ENCODE measurements at regions not wholly inside any gene's neighbourhood (a gene's known extent, or its start where the extent isn't known, plus 50 kb on each side); places are given as distances from the start of the nearest gene placed in this dataset.
"Not testable (repeated sequence)": the region's sequence is repeated elsewhere in the genome, so short reads cannot be mapped to it uniquely, and the experiment has no call there.

- no peaks in the 10 kb centered on the region for H3K36me3 ChIP-seq (ENCODE audit: insufficient read depth, low read length)
- no peak overlapping the region for H3K27ac ChIP-seq (ENCODE audit: low read depth, low read length)
- H2AFZ ChIP-seq (ENCODE audit: low read length, unreplicated experiment), result no peak overlapping the region
- no peaks in the 10 kb centered on the region for H3K4me1 ChIP-seq (ENCODE audit: control insufficient read depth, insufficient read depth, low read length, unreplicated experiment)
- H3K79me2 ChIP-seq (ENCODE audit: control insufficient read depth, insufficient read depth, low read length, unreplicated experiment), result no peaks in the 10 kb centered on the region
- H3K27me3 ChIP-seq (ENCODE audit: insufficient read depth, low read length), result no peaks in the 10 kb centered on the region
- no peak overlapping the region for H3K4me3 ChIP-seq (ENCODE audit: low read depth, low read length)
These were observed 162.4 kb upstream of the IL15 start for GRCh38 chr4:141473952-141474351.

- H3K27ac ChIP-seq (ENCODE audit: low read depth, low read length), result no peak overlapping the region
These were observed 155.4 kb upstream of the IL15 start for GRCh38 chr4:141480950-141481349.

DNA sequence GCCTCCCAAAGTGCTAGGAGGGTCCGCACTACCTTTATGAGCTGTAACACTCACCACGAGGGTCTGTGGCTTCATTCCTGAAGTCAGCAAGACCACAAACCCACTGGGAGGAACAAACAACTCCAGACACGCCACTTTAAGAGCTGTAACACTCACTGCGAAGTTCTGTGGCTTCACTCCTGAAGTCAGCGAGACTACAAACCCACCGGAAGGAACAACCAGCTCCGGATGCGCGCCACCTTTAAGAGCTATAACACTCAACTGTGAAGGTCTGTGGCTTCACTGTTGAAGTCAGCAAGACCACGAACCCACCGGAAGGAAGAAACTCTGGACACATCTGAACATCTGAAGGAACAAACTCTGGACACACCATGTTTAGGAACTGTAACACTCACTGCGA lies 152.1 kb upstream of the IL15 start:
- H3K79me2 ChIP-seq (ENCODE audit: control insufficient read depth, insufficient read depth, low read length, unreplicated experiment); H3K27ac ChIP-seq (ENCODE audit: low read depth, low read length); H2AFZ ChIP-seq (ENCODE audit: low read length, unreplicated experiment); H3K4me3 ChIP-seq (ENCODE audit: low read depth, low read length); H3K36me3 ChIP-seq (ENCODE audit: insufficient read depth, low read length); H3K27me3 ChIP-seq (ENCODE audit: insufficient read depth, low read length): not testable (repeated sequence)
- H3K4me1 ChIP-seq (ENCODE audit: control insufficient read depth, insufficient read depth, low read length, unreplicated experiment), result peaks cover 11% of the 10 kb centered on the region

More at GRCh38 chr4:141480950-141481349, 155.4 kb upstream of the IL15 start:
- no peaks in the 10 kb centered on the region for H3K4me1 ChIP-seq (ENCODE audit: control insufficient read depth, insufficient read depth, low read length, unreplicated experiment)
- no peaks in the 10 kb centered on the region for H3K27me3 ChIP-seq (ENCODE audit: insufficient read depth, low read length)
- H3K4me3 ChIP-seq (ENCODE audit: low read depth, low read length), result no peak overlapping the region
- no peaks in the 10 kb centered on the region for H3K36me3 ChIP-seq (ENCODE audit: insufficient read depth, low read length)
- H3K79me2 ChIP-seq (ENCODE audit: control insufficient read depth, insufficient read depth, low read length, unreplicated experiment), result no peaks in the 10 kb centered on the region
- no peak overlapping the region for H2AFZ ChIP-seq (ENCODE audit: low read length, unreplicated experiment)

DNA sequence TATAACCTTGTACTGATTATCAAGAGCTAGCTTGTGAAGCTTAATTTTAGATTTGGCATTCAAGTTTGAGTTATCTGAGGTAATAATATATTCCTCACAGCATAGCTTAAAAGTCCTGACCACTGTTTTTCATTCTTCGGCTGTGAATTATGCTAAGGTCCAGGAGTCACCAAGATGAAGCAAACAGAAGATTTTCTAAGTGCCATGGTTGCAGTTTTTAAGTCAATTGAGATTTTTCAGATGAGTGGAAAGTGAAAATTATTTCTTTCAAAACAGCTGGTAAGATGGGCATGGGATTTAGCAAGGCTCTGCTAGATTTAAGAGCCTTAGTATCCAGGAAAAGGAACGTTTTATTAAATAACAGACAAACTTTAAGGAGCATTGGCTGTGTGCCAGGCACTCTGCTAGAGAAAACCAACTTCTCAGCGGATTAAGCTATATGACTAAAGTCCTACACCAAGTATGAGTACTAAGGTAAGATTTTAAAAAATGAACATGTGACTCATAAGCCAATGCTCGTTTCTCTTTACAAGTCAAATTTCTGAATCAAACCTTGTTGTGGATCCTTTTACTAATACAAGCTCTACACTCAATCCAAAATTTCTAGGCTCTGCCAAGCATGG lies 149.9 kb upstream of the IL15 start:
- no peaks in the 10 kb centered on the region for H3K27me3 ChIP-seq (ENCODE audit: insufficient read depth, low read length)
- no peaks in the 10 kb centered on the region for H3K79me2 ChIP-seq (ENCODE audit: control insufficient read depth, insufficient read depth, low read length, unreplicated experiment)
- H3K4me1 ChIP-seq (ENCODE audit: control insufficient read depth, insufficient read depth, low read length, unreplicated experiment), result peaks cover 11% of the 10 kb centered on the region
- peak overlapping the region; percentile 83 for H2AFZ ChIP-seq (ENCODE audit: low read length, unreplicated experiment)
- H3K27ac ChIP-seq (ENCODE audit: low read depth, low read length), result peak overlapping the region; percentile 42
- H3K36me3 ChIP-seq (ENCODE audit: insufficient read depth, low read length), result no peaks in the 10 kb centered on the region
- H3K4me3 ChIP-seq (ENCODE audit: low read depth, low read length), result no peak overlapping the region

DNA sequence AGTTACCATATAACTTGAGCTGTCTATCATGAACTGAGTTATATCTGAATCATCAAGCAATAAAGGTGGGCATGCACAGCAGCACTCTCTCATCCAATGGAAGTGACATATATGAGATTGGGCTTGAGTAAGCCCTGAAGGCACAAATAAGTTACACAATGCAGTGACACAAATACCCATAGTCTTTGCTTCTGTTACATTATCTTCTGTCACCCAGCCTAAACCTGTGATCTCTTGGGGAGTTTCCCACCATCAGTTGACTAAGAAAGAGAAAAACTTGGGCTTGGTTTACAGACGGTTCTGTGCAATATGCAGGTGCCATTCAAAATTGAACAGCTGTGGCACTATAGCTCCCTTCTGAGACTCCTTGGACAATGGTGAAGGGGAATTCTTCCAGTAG lies 138.8 kb upstream of the IL15 start:
- no peak overlapping the region for H2AFZ ChIP-seq (ENCODE audit: low read length, unreplicated experiment)
- no peak overlapping the region for H3K27ac ChIP-seq (ENCODE audit: low read depth, low read length)

GRCh38 chr4:141499261-141499853 lies 137.0 kb upstream of the IL15 start:
- no peaks in the 10 kb centered on the region for H3K36me3 ChIP-seq (ENCODE audit: insufficient read depth, low read length)
- H3K27me3 ChIP-seq (ENCODE audit: insufficient read depth, low read length), result no peaks in the 10 kb centered on the region
- no peak overlapping the region for H3K4me3 ChIP-seq (ENCODE audit: low read depth, low read length)
- no peaks in the 10 kb centered on the region for H3K79me2 ChIP-seq (ENCODE audit: control insufficient read depth, insufficient read depth, low read length, unreplicated experiment)
- no peak overlapping the region for H2AFZ ChIP-seq (ENCODE audit: low read length, unreplicated experiment)
- H3K4me1 ChIP-seq (ENCODE audit: control insufficient read depth, insufficient read depth, low read length, unreplicated experiment), result peaks cover 17% of the 10 kb centered on the region
- H3K27ac ChIP-seq (ENCODE audit: low read depth, low read length), result no peak overlapping the region

More for the DNA sequence above, 138.8 kb upstream of the IL15 start:
- Histone ChIP-seq H3K27me3 (ENCODE audit: insufficient read depth, low read length) (no peaks in the 10 kb centered on the region), H3K36me3 (ENCODE audit: insufficient read depth, low read length) (no peaks in the 10 kb centered on the region), H3K79me2 (ENCODE audit: control insufficient read depth, insufficient read depth, low read length, unreplicated experiment) (no peaks in the 10 kb centered on the region), H3K4me3 (ENCODE audit: low read depth, low read length) (no peak overlapping the region), H3K4me1 (ENCODE audit: control insufficient read depth, insufficient read depth, low read length, unreplicated experiment) (peaks cover 14% of the 10 kb centered on the region)

DNA sequence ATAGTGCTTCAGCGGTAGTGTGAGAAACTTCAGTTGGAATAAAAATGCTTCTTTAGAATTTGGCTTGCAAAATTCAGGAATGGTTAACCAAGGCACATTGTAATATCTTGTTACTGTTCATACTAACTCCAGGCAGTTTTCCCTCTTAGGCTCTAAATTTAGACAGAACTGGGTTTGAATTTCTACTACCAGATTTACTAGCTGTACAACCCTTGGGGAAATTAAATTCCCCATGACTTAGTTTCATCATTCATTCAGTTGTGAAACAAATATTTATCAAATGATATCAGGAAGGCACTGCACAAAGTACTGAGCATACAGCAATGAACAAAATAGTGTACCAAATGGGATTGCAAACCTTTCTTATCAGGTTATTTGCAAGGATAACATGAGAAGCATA lies 135.0 kb upstream of the IL15 start:
- Histone ChIP-seq H2AFZ (ENCODE audit: low read length, unreplicated experiment) (peak overlapping the region; percentile 89), H3K27me3 (ENCODE audit: insufficient read depth, low read length) (no peaks in the 10 kb centered on the region), H3K27ac (ENCODE audit: low read depth, low read length) (peak overlapping the region; percentile 25; the same call in 1 of the 2 replicates), H3K4me3 (ENCODE audit: low read depth, low read length) (no peak overlapping the region), H3K4me1 (ENCODE audit: control insufficient read depth, insufficient read depth, low read length, unreplicated experiment) (peaks cover 17% of the 10 kb centered on the region), H3K36me3 (ENCODE audit: insufficient read depth, low read length) (no peaks in the 10 kb centered on the region), H3K79me2 (ENCODE audit: control insufficient read depth, insufficient read depth, low read length, unreplicated experiment) (no peaks in the 10 kb centered on the region)

- H2AFZ ChIP-seq (ENCODE audit: low read length, unreplicated experiment), result peak overlapping the region; percentile 91
These were observed 134.5 kb upstream of the IL15 start for GRCh38 chr4:141501931-141502330.

DNA sequence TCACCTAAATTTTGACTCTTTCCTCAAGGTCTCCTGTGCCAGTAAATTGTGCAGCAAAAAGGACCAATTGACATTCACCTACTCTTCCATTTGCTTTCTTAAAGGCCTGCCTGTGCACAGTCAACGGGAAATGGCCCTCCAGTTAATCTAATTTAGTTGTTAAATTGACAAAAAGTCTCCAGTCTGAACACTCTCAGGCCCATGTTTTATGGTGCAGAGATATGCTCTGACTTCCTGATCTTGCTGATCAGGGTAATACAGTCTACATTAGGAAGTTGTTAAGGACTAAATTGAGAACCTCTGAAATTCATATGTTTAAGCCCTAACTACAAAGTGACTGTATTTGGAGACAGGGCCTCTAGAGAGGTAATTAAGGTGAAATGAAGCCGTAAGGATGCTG lies 133.6 kb upstream of the IL15 start:
- Histone ChIP-seq H3K27me3 (ENCODE audit: insufficient read depth, low read length) (no peaks in the 10 kb centered on the region), H3K27ac (ENCODE audit: low read depth, low read length) (no peak overlapping the region), H2AFZ (ENCODE audit: low read length, unreplicated experiment) (peak overlapping the region; percentile 91), H3K36me3 (ENCODE audit: insufficient read depth, low read length) (no peaks in the 10 kb centered on the region), H3K4me1 (ENCODE audit: control insufficient read depth, insufficient read depth, low read length, unreplicated experiment) (peaks cover 17% of the 10 kb centered on the region), H3K4me3 (ENCODE audit: low read depth, low read length) (no peak overlapping the region), H3K79me2 (ENCODE audit: control insufficient read depth, insufficient read depth, low read length, unreplicated experiment) (no peaks in the 10 kb centered on the region)

More at GRCh38 chr4:141501931-141502330, 134.5 kb upstream of the IL15 start:
- H3K27ac ChIP-seq (ENCODE audit: low read depth, low read length), result peak overlapping the region; percentile 48
- H3K4me1 ChIP-seq (ENCODE audit: control insufficient read depth, insufficient read depth, low read length, unreplicated experiment), result peaks cover 17% of the 10 kb centered on the region
- no peaks in the 10 kb centered on the region for H3K36me3 ChIP-seq (ENCODE audit: insufficient read depth, low read length)
- H3K79me2 ChIP-seq (ENCODE audit: control insufficient read depth, insufficient read depth, low read length, unreplicated experiment), result no peaks in the 10 kb centered on the region
- peak overlapping the region; percentile 48; the same call in 1 of the 2 replicates for H3K4me3 ChIP-seq (ENCODE audit: low read depth, low read length)
- no peaks in the 10 kb centered on the region for H3K27me3 ChIP-seq (ENCODE audit: insufficient read depth, low read length)

DNA sequence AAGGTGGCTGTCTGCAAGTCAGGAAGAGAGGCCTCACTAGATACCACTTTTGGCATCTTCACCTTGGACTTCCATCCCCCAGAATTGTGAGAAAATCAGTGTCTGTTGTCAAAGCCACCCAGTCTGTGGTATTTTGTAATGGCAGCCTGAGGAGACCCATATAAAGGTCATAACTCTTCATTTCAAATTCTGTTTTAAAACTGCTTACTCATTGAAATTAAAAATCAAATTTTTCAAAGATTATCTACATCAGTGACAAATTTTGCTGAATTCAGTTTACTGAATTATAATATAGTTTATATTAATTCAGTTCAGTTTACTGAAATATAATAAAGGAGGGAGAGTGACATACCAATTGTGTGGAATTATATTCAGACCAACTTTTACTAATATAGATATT lies 133.1 kb upstream of the IL15 start:
- no peaks in the 10 kb centered on the region for H3K79me2 ChIP-seq (ENCODE audit: control insufficient read depth, insufficient read depth, low read length, unreplicated experiment)
- peaks cover 17% of the 10 kb centered on the region for H3K4me1 ChIP-seq (ENCODE audit: control insufficient read depth, insufficient read depth, low read length, unreplicated experiment)
- H3K27ac ChIP-seq (ENCODE audit: low read depth, low read length), result no peak overlapping the region
- H3K4me3 ChIP-seq (ENCODE audit: low read depth, low read length), result no peak overlapping the region
- H3K36me3 ChIP-seq (ENCODE audit: insufficient read depth, low read length), result no peaks in the 10 kb centered on the region
- no peaks in the 10 kb centered on the region for H3K27me3 ChIP-seq (ENCODE audit: insufficient read depth, low read length)
- H2AFZ ChIP-seq (ENCODE audit: low read length, unreplicated experiment), result no peak overlapping the region

DNA sequence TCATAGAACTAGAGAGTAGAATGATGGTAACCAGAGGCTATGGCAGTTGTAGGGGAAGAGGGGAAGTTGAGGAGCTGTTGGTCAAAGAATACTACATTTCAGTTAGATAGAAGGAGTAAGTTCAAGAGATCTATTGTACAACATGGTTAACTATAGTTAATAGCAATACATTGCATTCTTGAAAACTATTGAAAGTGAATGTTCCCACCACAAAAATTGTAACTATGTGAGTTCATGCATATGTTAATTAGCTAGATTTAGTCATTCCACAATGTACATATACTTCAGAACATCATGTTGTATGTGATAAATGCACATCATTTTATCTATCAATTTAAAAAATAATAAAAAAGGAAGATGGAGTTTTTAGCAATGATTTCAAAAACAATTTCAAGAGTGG lies 125.3 kb upstream of the IL15 start:
- no peaks in the 10 kb centered on the region for H3K79me2 ChIP-seq (ENCODE audit: control insufficient read depth, insufficient read depth, low read length, unreplicated experiment)
- no peaks in the 10 kb centered on the region for H3K27me3 ChIP-seq (ENCODE audit: insufficient read depth, low read length)
- no peak overlapping the region for H2AFZ ChIP-seq (ENCODE audit: low read length, unreplicated experiment)
- no peak overlapping the region for H3K27ac ChIP-seq (ENCODE audit: low read depth, low read length)
- H3K4me1 ChIP-seq (ENCODE audit: control insufficient read depth, insufficient read depth, low read length, unreplicated experiment), result no peaks in the 10 kb centered on the region
- H3K36me3 ChIP-seq (ENCODE audit: insufficient read depth, low read length), result no peaks in the 10 kb centered on the region
- no peak overlapping the region for H3K4me3 ChIP-seq (ENCODE audit: low read depth, low read length)
